ENCODE measurements at regions not wholly inside any gene's neighbourhood (a gene's known extent, or its start where the extent isn't known, plus 50 kb on each side); places are given as distances from the start of the nearest gene placed in this dataset.

GRCh38 chrX:42495139-42495538 is 282.8 kb downstream of the PPP1R2C start:
- TF ChIP-seq CTCF (IDR thresholded peaks at IDR 0.05 in 2 of 3, conservative IDR thresholded peaks at IDR 0.05 in 1 of 3; ENCODE audit: insufficient read depth in 2 of 3, low read depth in 1 of 3, low read length in 3 of 3), result no peak
- no peak for TF ChIP-seq CCAR2 (IDR thresholded peaks at IDR 0.05; ENCODE audit: low read depth, low read length)
- TF ChIP-seq ETV6 (IDR thresholded peaks at IDR 0.05; ENCODE audit: borderline replicate concordance in 1 of 2, low read depth in 2 of 2, low read length in 1 of 2), result no peak
- no peak for TF ChIP-seq ETV6 (CRISPR knock-in tag; IDR thresholded peaks at IDR 0.05; ENCODE audit: borderline replicate concordance)
- TF ChIP-seq, protein P1, sequence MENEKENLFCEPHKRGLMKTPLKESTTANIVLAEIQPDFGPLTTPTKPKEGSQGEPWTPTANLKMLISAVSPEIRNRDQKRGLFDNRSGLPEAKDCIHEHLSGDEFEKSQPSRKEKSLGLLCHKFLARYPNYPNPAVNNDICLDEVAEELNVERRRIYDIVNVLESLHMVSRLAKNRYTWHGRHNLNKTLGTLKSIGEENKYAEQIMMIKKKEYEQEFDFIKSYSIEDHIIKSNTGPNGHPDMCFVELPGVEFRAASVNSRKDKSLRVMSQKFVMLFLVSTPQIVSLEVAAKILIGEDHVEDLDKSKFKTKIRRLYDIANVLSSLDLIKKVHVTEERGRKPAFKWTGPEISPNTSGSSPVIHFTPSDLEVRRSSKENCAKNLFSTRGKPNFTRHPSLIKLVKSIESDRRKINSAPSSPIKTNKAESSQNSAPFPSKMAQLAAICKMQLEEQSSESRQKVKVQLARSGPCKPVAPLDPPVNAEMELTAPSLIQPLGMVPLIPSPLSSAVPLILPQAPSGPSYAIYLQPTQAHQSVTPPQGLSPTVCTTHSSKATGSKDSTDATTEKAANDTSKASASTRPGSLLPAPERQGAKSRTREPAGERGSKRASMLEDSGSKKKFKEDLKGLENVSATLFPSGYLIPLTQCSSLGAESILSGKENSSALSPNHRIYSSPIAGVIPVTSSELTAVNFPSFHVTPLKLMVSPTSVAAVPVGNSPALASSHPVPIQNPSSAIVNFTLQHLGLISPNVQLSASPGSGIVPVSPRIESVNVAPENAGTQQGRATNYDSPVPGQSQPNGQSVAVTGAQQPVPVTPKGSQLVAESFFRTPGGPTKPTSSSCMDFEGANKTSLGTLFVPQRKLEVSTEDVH (IDR thresholded peaks at IDR 0.05; ENCODE audit: low read depth, partially characterized antibody), result no peak
- TF ChIP-seq ZNF184 (CRISPR knock-in tag; IDR thresholded peaks at IDR 0.05), result no peak
- no peak for TF ChIP-seq FOXA1 (IDR thresholded peaks at IDR 0.05; ENCODE audit: borderline replicate concordance)
- no peak for TF ChIP-seq BRD9 (IDR thresholded peaks at IDR 0.05; ENCODE audit: low read depth, partially characterized antibody)
- no peak for TF ChIP-seq NFRKB (IDR thresholded peaks at IDR 0.05; ENCODE audit: low read depth)
